HCT116 (cell line): ENCODE measurements at regions not wholly inside any gene's neighbourhood (a gene's known extent, or its start where the extent isn't known, plus 50 kb on each side); places are given as distances from the start of the nearest gene placed in this dataset.

Experiments
- CEBPB ChIP-seq: IDR thresholded peaks from 2 replicates; pipeline ENCODE4 v1.6.1; 2012; ENCODE audit warnings: low read depth
- EZH2 ChIP-seq: fragments of 200-600 bp; sonication (generic); IDR thresholded peaks from 2 replicates; pipeline ENCODE4 v1.6.1; 2017; ENCODE audit warnings: antibody characterized with exemption, mixed run types
- EZH2phosphoT487 ChIP-seq: fragments of 200-600 bp; IDR thresholded peaks from 2 replicates; pipeline ENCODE4 v1.6.1; 2018; ENCODE audit warnings: antibody characterized with exemption, borderline replicate concordance
- POLR2A ChIP-seq: IDR thresholded peaks from 2 replicates; pipeline ENCODE4 v1.7.0; 2011; ENCODE audit warnings: borderline replicate concordance; ENCODE audit not compliant: insufficient read depth, insufficient read length; ENCODE audit errors: extremely low read depth
- POLR2AphosphoS5 ChIP-seq: IDR thresholded peaks from 2 replicates; pipeline ENCODE4 v1.6.1; 2011; ENCODE audit warnings: mild to moderate bottlenecking, low read depth, low read length, moderate library complexity
- RAD21 ChIP-seq: IDR thresholded peaks from 2 replicates; pipeline ENCODE4 v1.6.1; 2012; ENCODE audit warnings: low read depth, mild to moderate bottlenecking
- TF ChIP-seq, protein P1 (sequence below), 3 experiments: fragments of 200-600 bp in 1 of 3; sonication (generic) in 1 of 3; IDR thresholded peaks in 2 of 3; conservative IDR thresholded peaks in 1 of 3; 2 replicates each; pipeline ENCODE4 v1.5.1; 2012 to 2017; ENCODE audit warnings: low read depth in 2 of 3, low read length in 2 of 3, antibody characterized with exemption in 1 of 3, borderline replicate concordance in 1 of 3, control low read depth in 1 of 3, mild to moderate bottlenecking in 1 of 3, mixed read lengths in 1 of 3, mixed run types in 1 of 3, moderate library complexity in 1 of 3; ENCODE audit not compliant: insufficient read depth in 1 of 3
- TF ChIP-seq, protein P2 (sequence below): IDR thresholded peaks from 2 replicates; pipeline ENCODE4 v1.6.1; 2012; ENCODE audit warnings: low read depth
- TF ChIP-seq, protein P3 (sequence below): IDR thresholded peaks from 2 replicates; pipeline ENCODE4 v1.6.1; 2012
- TF ChIP-seq, protein P4 (sequence below): IDR thresholded peaks from 2 replicates; pipeline ENCODE4 v1.6.1; 2012

DNA sequence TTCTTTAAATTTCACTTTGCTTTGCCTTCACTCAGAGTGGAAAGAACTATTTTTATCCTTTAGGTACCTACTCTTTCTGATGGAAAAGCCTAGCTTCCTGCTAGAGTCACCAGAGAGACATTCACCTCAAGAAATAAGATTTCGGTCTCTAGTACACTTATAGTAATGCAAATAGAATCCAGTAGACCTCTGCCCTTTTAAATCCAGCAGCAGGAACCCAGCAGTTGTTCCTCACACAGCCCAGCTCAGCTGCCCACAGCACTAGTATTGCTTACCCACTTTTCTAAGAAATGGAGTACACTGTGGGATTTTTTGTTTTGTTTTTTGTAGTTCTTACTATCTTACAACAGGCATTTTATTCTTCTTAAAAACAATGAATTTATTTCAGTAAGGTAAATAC is 497.0 kb upstream of the CCDC54 start:
- no peak for TF ChIP-seq POLR2A
- TF ChIP-seq, protein P1, sequence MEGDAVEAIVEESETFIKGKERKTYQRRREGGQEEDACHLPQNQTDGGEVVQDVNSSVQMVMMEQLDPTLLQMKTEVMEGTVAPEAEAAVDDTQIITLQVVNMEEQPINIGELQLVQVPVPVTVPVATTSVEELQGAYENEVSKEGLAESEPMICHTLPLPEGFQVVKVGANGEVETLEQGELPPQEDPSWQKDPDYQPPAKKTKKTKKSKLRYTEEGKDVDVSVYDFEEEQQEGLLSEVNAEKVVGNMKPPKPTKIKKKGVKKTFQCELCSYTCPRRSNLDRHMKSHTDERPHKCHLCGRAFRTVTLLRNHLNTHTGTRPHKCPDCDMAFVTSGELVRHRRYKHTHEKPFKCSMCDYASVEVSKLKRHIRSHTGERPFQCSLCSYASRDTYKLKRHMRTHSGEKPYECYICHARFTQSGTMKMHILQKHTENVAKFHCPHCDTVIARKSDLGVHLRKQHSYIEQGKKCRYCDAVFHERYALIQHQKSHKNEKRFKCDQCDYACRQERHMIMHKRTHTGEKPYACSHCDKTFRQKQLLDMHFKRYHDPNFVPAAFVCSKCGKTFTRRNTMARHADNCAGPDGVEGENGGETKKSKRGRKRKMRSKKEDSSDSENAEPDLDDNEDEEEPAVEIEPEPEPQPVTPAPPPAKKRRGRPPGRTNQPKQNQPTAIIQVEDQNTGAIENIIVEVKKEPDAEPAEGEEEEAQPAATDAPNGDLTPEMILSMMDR (IDR thresholded peaks at IDR 0.05 in 2 of 3, conservative IDR thresholded peaks at IDR 0.05 in 1 of 3; ENCODE audit: borderline replicate concordance in 1 of 3, insufficient read depth in 1 of 3, low read depth in 2 of 3, low read length in 2 of 3) = no peak
- TF ChIP-seq, protein P2, sequence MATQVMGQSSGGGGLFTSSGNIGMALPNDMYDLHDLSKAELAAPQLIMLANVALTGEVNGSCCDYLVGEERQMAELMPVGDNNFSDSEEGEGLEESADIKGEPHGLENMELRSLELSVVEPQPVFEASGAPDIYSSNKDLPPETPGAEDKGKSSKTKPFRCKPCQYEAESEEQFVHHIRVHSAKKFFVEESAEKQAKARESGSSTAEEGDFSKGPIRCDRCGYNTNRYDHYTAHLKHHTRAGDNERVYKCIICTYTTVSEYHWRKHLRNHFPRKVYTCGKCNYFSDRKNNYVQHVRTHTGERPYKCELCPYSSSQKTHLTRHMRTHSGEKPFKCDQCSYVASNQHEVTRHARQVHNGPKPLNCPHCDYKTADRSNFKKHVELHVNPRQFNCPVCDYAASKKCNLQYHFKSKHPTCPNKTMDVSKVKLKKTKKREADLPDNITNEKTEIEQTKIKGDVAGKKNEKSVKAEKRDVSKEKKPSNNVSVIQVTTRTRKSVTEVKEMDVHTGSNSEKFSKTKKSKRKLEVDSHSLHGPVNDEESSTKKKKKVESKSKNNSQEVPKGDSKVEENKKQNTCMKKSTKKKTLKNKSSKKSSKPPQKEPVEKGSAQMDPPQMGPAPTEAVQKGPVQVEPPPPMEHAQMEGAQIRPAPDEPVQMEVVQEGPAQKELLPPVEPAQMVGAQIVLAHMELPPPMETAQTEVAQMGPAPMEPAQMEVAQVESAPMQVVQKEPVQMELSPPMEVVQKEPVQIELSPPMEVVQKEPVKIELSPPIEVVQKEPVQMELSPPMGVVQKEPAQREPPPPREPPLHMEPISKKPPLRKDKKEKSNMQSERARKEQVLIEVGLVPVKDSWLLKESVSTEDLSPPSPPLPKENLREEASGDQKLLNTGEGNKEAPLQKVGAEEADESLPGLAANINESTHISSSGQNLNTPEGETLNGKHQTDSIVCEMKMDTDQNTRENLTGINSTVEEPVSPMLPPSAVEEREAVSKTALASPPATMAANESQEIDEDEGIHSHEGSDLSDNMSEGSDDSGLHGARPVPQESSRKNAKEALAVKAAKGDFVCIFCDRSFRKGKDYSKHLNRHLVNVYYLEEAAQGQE = no peak
- no peak for TF ChIP-seq EZH2phosphoT487
- no peak for TF ChIP-seq EZH2
- no peak for TF ChIP-seq RAD21
- no peak for TF ChIP-seq CEBPB
- TF ChIP-seq, protein P3, sequence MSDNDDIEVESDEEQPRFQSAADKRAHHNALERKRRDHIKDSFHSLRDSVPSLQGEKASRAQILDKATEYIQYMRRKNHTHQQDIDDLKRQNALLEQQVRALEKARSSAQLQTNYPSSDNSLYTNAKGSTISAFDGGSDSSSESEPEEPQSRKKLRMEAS = no peak
- TF ChIP-seq, protein P4, sequence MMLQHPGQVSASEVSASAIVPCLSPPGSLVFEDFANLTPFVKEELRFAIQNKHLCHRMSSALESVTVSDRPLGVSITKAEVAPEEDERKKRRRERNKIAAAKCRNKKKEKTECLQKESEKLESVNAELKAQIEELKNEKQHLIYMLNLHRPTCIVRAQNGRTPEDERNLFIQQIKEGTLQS = no peak
- no peak for TF ChIP-seq POLR2AphosphoS5
